ENCODE measurements at regions not wholly inside any gene's neighbourhood (a gene's known extent, or its start where the extent isn't known, plus 50 kb on each side); places are given as distances from the start of the nearest gene placed in this dataset.

- H3K4me1 Mint-ChIP-seq: no peaks in the 10 kb centered on the region
- H3K4me3 Mint-ChIP-seq: no peak overlapping the region
- peaks cover 61% of the 10 kb centered on the region for H3K27me3 Mint-ChIP-seq (ENCODE audit: low read depth)
- H3K27ac Mint-ChIP-seq: no peak overlapping the region
- H3K9me3 Mint-ChIP-seq: no peaks in the 10 kb centered on the region
- H3K36me3 Mint-ChIP-seq: no peaks in the 10 kb centered on the region
- DNase-seq (ENCODE audit: low spot score in 2 of 2, unreplicated experiment in 2 of 2): no peak
- TF ChIP-seq CTCF (IDR thresholded peaks at IDR 0.05; ENCODE audit: unreplicated experiment): no peak
These were observed 139.5 kb downstream of the ERMARD start for GRCh38 chr6:169890901-169891300.

- Mint-ChIP-seq H3K27ac (no peak overlapping the region), H3K4me3 (no peak overlapping the region), H3K9me3 (no peaks in the 10 kb centered on the region), H3K36me3 (no peaks in the 10 kb centered on the region), H3K27me3 (ENCODE audit: low read depth) (peaks cover 67% of the 10 kb centered on the region), H3K4me1 (no peaks in the 10 kb centered on the region)
- TF ChIP-seq CTCF (IDR thresholded peaks at IDR 0.05; ENCODE audit: unreplicated experiment): no peak
- no peak for DNase-seq (ENCODE audit: low spot score in 2 of 2, unreplicated experiment in 2 of 2)
These were observed 138.6 kb downstream of the ERMARD start for GRCh38 chr6:169890049-169890448.

- H3K4me1 Mint-ChIP-seq: no peaks in the 10 kb centered on the region
- DNase-seq (ENCODE audit: low spot score in 2 of 2, unreplicated experiment in 2 of 2): no peak
- no peak overlapping the region for H3K27ac Mint-ChIP-seq
- TF ChIP-seq CTCF (IDR thresholded peaks at IDR 0.05; ENCODE audit: unreplicated experiment): no peak
- H3K36me3 Mint-ChIP-seq: no peaks in the 10 kb centered on the region
- peaks cover 80% of the 10 kb centered on the region for H3K27me3 Mint-ChIP-seq (ENCODE audit: low read depth)
- no peak overlapping the region for H3K4me3 Mint-ChIP-seq
- H3K9me3 Mint-ChIP-seq: no peaks in the 10 kb centered on the region
These were observed 136.2 kb downstream of the ERMARD start for GRCh38 chr6:169887529-169888140.

GRCh38 chr6:169886631-169887227 lies 135.3 kb downstream of the ERMARD start:
- Mint-ChIP-seq H3K4me3 (no peak overlapping the region), H3K27me3 (ENCODE audit: low read depth) (peaks cover 89% of the 10 kb centered on the region), H3K9me3 (no peaks in the 10 kb centered on the region), H3K27ac (no peak overlapping the region), H3K36me3 (no peaks in the 10 kb centered on the region), H3K4me1 (no peaks in the 10 kb centered on the region)
- DNase-seq (ENCODE audit: low spot score in 2 of 2, unreplicated experiment in 2 of 2): peak in 1 of 2 experiments; percentile 21
- no peak for TF ChIP-seq CTCF (IDR thresholded peaks at IDR 0.05; ENCODE audit: unreplicated experiment)

- Mint-ChIP-seq H3K27me3 (ENCODE audit: low read depth) (peaks cover 95% of the 10 kb centered on the region), H3K4me3 (no peak overlapping the region), H3K27ac (no peak overlapping the region), H3K4me1 (no peaks in the 10 kb centered on the region), H3K9me3 (no peaks in the 10 kb centered on the region), H3K36me3 (no peaks in the 10 kb centered on the region)
- TF ChIP-seq CTCF (IDR thresholded peaks at IDR 0.05; ENCODE audit: unreplicated experiment): no peak
- no peak for DNase-seq (ENCODE audit: low spot score in 2 of 2, unreplicated experiment in 2 of 2)
These were observed 134.4 kb downstream of the ERMARD start for GRCh38 chr6:169885831-169886230.
